GM23338 (cell line): ENCODE measurements at regions not wholly inside any gene's neighbourhood (a gene's known extent, or its start where the extent isn't known, plus 50 kb on each side); places are given as distances from the start of the nearest gene placed in this dataset.

Source experiments
- CREB1 ChIP-seq: fragments of 250-450 bp; sonication (Bioruptor Pico); IDR thresholded peaks from 2 replicates; pipeline ENCODE4 v1.5.0; 2020; ENCODE audit warnings: low read depth, mild to moderate bottlenecking, moderate library complexity
- CTCF ChIP-seq, 2 experiments: fragments of 200-600 bp in 1 of 2; sonication (generic) in 1 of 2; conservative IDR thresholded peaks; 2 replicates each; pipeline versions ENCODE4 v1.5.1 to v1.6.1; 2016 to 2017; ENCODE audit warnings: antibody characterized with exemption in 2 of 2, low read depth in 2 of 2, mild to moderate bottlenecking in 2 of 2, moderate library complexity in 1 of 2
- EZH2 ChIP-seq: fragments of 200-600 bp; sonication (generic); IDR thresholded peaks from one replicate; pipeline ENCODE4 v1.8.0; 2017; ENCODE audit warnings: antibody characterized with exemption, mild to moderate bottlenecking, low read depth; ENCODE audit not compliant: unreplicated experiment
- EZH2phosphoT487 ChIP-seq: fragments of 200-600 bp; sonication (generic); IDR thresholded peaks from one replicate; pipeline ENCODE4 v1.8.1; 2018; ENCODE audit warnings: antibody characterized with exemption; ENCODE audit not compliant: unreplicated experiment
- JUNB ChIP-seq: IDR thresholded peaks from one replicate; pipeline ENCODE4 v1.6.1; 2016; ENCODE audit warnings: antibody characterized with exemption; ENCODE audit not compliant: unreplicated experiment
- NANOG ChIP-seq: IDR thresholded peaks from 2 replicates; pipeline ENCODE4 v1.6.1; 2016; ENCODE audit warnings: antibody characterized with exemption, borderline replicate concordance
- POLR2AphosphoS5 ChIP-seq: IDR thresholded peaks from 2 replicates; pipeline ENCODE4 v1.6.1; 2016; ENCODE audit warnings: antibody characterized with exemption, low read depth
- STAT1 ChIP-seq: IDR thresholded peaks from one replicate; pipeline ENCODE4 v1.6.1; 2016; ENCODE audit warnings: antibody characterized with exemption; ENCODE audit not compliant: unreplicated experiment
- ZNF331 ChIP-seq: fragments of 250-450 bp; sonication (Bioruptor Pico); IDR thresholded peaks from 2 replicates; pipeline ENCODE4 v1.5.0; 2020; ENCODE audit warnings: low read depth, mild to moderate bottlenecking, moderate library complexity
- TF ChIP-seq, protein P1 (sequence below): IDR thresholded peaks from one replicate; pipeline ENCODE4 v1.6.1; 2018; ENCODE audit warnings: antibody characterized with exemption; ENCODE audit not compliant: unreplicated experiment
- TF ChIP-seq, protein P2 (sequence below): IDR thresholded peaks from 2 replicates; pipeline ENCODE4 v1.6.1; 2016; ENCODE audit warnings: antibody characterized with exemption

DNA sequence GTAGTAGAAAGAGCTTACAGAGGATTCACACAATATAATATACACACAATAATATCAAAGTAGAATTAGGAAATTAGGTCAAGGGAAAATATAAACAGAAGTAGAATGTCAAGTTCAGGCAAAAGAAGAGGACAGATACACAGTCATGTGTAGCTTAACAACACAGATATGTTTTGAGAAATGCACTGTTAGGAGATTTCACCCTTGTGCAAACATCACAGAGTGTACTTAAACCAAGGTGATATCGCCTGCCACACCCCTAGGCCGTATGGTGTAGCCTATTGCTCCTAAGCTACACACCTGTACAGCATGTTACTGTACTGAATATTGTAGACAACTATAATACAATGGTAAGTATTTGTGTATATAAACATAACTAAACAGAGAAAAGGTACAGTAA lies 110.0 kb upstream of the EDNRA start:
- TF ChIP-seq CTCF (conservative IDR thresholded peaks at IDR 0.05; ENCODE audit: low read depth in 2 of 2) (no peak), POLR2AphosphoS5 (no peak), EZH2phosphoT487 (no peak), EZH2 (no peak), ZNF331 (CRISPR knock-in tag) (no peak), JUNB (no peak), NANOG (no peak), STAT1 (no peak), CREB1 (no peak)
- TF ChIP-seq, protein P1, sequence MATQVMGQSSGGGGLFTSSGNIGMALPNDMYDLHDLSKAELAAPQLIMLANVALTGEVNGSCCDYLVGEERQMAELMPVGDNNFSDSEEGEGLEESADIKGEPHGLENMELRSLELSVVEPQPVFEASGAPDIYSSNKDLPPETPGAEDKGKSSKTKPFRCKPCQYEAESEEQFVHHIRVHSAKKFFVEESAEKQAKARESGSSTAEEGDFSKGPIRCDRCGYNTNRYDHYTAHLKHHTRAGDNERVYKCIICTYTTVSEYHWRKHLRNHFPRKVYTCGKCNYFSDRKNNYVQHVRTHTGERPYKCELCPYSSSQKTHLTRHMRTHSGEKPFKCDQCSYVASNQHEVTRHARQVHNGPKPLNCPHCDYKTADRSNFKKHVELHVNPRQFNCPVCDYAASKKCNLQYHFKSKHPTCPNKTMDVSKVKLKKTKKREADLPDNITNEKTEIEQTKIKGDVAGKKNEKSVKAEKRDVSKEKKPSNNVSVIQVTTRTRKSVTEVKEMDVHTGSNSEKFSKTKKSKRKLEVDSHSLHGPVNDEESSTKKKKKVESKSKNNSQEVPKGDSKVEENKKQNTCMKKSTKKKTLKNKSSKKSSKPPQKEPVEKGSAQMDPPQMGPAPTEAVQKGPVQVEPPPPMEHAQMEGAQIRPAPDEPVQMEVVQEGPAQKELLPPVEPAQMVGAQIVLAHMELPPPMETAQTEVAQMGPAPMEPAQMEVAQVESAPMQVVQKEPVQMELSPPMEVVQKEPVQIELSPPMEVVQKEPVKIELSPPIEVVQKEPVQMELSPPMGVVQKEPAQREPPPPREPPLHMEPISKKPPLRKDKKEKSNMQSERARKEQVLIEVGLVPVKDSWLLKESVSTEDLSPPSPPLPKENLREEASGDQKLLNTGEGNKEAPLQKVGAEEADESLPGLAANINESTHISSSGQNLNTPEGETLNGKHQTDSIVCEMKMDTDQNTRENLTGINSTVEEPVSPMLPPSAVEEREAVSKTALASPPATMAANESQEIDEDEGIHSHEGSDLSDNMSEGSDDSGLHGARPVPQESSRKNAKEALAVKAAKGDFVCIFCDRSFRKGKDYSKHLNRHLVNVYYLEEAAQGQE = no peak
- TF ChIP-seq, protein P2, sequence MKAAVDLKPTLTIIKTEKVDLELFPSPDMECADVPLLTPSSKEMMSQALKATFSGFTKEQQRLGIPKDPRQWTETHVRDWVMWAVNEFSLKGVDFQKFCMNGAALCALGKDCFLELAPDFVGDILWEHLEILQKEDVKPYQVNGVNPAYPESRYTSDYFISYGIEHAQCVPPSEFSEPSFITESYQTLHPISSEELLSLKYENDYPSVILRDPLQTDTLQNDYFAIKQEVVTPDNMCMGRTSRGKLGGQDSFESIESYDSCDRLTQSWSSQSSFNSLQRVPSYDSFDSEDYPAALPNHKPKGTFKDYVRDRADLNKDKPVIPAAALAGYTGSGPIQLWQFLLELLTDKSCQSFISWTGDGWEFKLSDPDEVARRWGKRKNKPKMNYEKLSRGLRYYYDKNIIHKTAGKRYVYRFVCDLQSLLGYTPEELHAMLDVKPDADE = no peak
